K562 (cell line): ENCODE measurements at regions not wholly inside any gene's neighbourhood (a gene's known extent, or its start where the extent isn't known, plus 50 kb on each side); places are given as distances from the start of the nearest gene placed in this dataset.

Source experiments
- ATF3 ChIP-seq, 2 experiments: fragments of 450-650 bp in 1 of 2; sonication (generic) in 1 of 2; formaldehyde crosslinking in 1 of 2; IDR thresholded peaks in 1 of 2; conservative IDR thresholded peaks in 1 of 2; 2 replicates each; pipeline versions ENCODE4 v1.6.1 to v1.8.1; 2016 to 2023; ENCODE audit warnings: mild to moderate bottlenecking in 2 of 2, moderate library complexity in 2 of 2, inconsistent platforms in 1 of 2, missing genetic modification reagents in 1 of 2
- BHLHE40 ChIP-seq: IDR thresholded peaks from 2 replicates; pipeline ENCODE4 v1.6.1; 2011; ENCODE audit warnings: low read length, improper control_type of control experiment
- BRD4 ChIP-seq: fragments of 200-600 bp; sonication (generic); IDR thresholded peaks from 2 replicates; pipeline ENCODE4 v1.6.1; 2017; ENCODE audit warnings: inconsistent platforms
- ERF ChIP-seq: fragments of 450-650 bp; formaldehyde crosslinking; IDR thresholded peaks from 2 replicates; pipeline ENCODE4 v1.4.0; 2020; ENCODE audit warnings: mild to moderate bottlenecking, mixed read lengths
- FOXM1 ChIP-seq, 2 experiments: fragments of 450-650 bp in 1 of 2; sonication (generic) in 1 of 2; formaldehyde crosslinking in 1 of 2; IDR thresholded peaks; 2 replicates each; pipeline versions ENCODE4 v1.6.1 to v1.9.0; 2017 to 2022; ENCODE audit warnings: low read depth in 2 of 2, mild to moderate bottlenecking in 2 of 2, missing genetic modification reagents in 1 of 2, moderate library complexity in 1 of 2
- HLTF ChIP-seq: fragments of 450-650 bp; IDR thresholded peaks from 2 replicates; pipeline ENCODE4 v1.6.1; 2016
- HMG20A ChIP-seq: fragments of 450-650 bp; formaldehyde crosslinking; conservative IDR thresholded peaks from 2 replicates; pipeline ENCODE4 v1.4.0; 2020; ENCODE audit warnings: mild to moderate bottlenecking, mixed read lengths
- IRF1 ChIP-seq: sonication (generic); formaldehyde crosslinking; IDR thresholded peaks from 2 replicates; pipeline ENCODE4 v1.8.0; 2022; ENCODE audit warnings: missing genetic modification reagents, mild to moderate bottlenecking, borderline replicate concordance
- IRF2 ChIP-seq: sonication (generic); formaldehyde crosslinking; IDR thresholded peaks from 2 replicates; pipeline ENCODE4 v1.8.1; 2022; ENCODE audit warnings: mild to moderate bottlenecking, missing genetic modification reagents
- L3MBTL2 ChIP-seq: fragments of 450-650 bp; IDR thresholded peaks from 2 replicates; pipeline ENCODE4 v1.6.1; 2016; ENCODE audit warnings: mild to moderate bottlenecking, moderate library complexity
- MNT ChIP-seq, 2 experiments: fragments of 450-650 bp; conservative IDR thresholded peaks; 2 replicates each; pipeline ENCODE4 v1.6.1; 2017; ENCODE audit warnings: mild to moderate bottlenecking in 2 of 2, moderate library complexity in 2 of 2
- NR4A1 ChIP-seq, 2 experiments: fragments of 250-450 bp in 1 of 2; fragments of 450-650 bp in 1 of 2; sonication (Bioruptor Pico) in 1 of 2; IDR thresholded peaks; 2 replicates each; pipeline versions ENCODE4 v1.4.0 to v1.6.1; 2016 to 2020; ENCODE audit warnings: mild to moderate bottlenecking in 2 of 2, missing compliant biosample characterization in 1 of 2, missing genetic modification characterization in 1 of 2, moderate library complexity in 1 of 2
- POLR2G ChIP-seq: fragments of 200-400 bp; formaldehyde crosslinking; IDR thresholded peaks from 2 replicates; pipeline ENCODE4 v1.6.1; 2017; ENCODE audit warnings: low read depth, mild to moderate bottlenecking, antibody characterized with exemption, low read length, moderate library complexity
- PTBP1 ChIP-seq: fragments of 200-400 bp; formaldehyde crosslinking; IDR thresholded peaks from 2 replicates; pipeline ENCODE4 v1.6.1; 2017; ENCODE audit warnings: low read depth, low read length
- RNF219 ChIP-seq: fragments of 250-450 bp; sonication (Bioruptor Pico); IDR thresholded peaks from 2 replicates; pipeline ENCODE4 v1.5.0; 2022; ENCODE audit warnings: mild to moderate bottlenecking
- SIX5 ChIP-seq, 2 experiments: IDR thresholded peaks; 2 replicates each; pipeline ENCODE4 v1.6.1; 2011; ENCODE audit warnings: low read length in 2 of 2, borderline replicate concordance in 1 of 2, low read depth in 1 of 2, mild to moderate bottlenecking in 1 of 2, moderate library complexity in 1 of 2; ENCODE audit not compliant: insufficient read depth in 1 of 2
- TCF7L2 ChIP-seq: fragments of 150-350 bp; IDR thresholded peaks from 2 replicates; pipeline ENCODE4 v1.6.1; 2016; ENCODE audit warnings: low read depth, mild to moderate bottlenecking, low read length, moderate library complexity
- ZFP36 ChIP-seq: fragments of 150-350 bp; IDR thresholded peaks from 2 replicates; pipeline ENCODE4 v1.6.1; 2018; ENCODE audit warnings: low read length, low read depth; ENCODE audit not compliant: partially characterized antibody
- ZNF12 ChIP-seq: sonication (generic); formaldehyde crosslinking; IDR thresholded peaks from 2 replicates; pipeline ENCODE4 v1.4.0; 2020; ENCODE audit warnings: mild to moderate bottlenecking, missing genetic modification reagents
- ZNF239 ChIP-seq: fragments of 250-450 bp; sonication (Bioruptor Pico); IDR thresholded peaks from 2 replicates; pipeline ENCODE4 v1.4.0; 2020; ENCODE audit warnings: mild to moderate bottlenecking
- ZNF507 ChIP-seq: conservative IDR thresholded peaks from 2 replicates; pipeline ENCODE4 v1.6.1; 2017; ENCODE audit warnings: missing genetic modification characterization, missing compliant biosample characterization
- ZNF76 ChIP-seq: fragments of 250-450 bp; sonication (Bioruptor Pico); IDR thresholded peaks from 2 replicates; pipeline ENCODE4 v1.4.0; 2020; ENCODE audit warnings: mild to moderate bottlenecking, moderate library complexity, borderline replicate concordance
- ZNF79 ChIP-seq: fragments of 250-450 bp; sonication (Bioruptor Pico); IDR thresholded peaks from 2 replicates; pipeline ENCODE4 v1.4.0; 2020; ENCODE audit warnings: low read depth, mild to moderate bottlenecking, moderate library complexity

- TF ChIP-seq RNF219 (CRISPR knock-in tag) (no peak), TCF7L2 (no peak), ERF (CRISPR knock-in tag) (no peak), FOXM1 (IDR thresholded peaks at IDR 0.05; ENCODE audit: low read depth) (no peak), FOXM1 (CRISPR knock-in tag; IDR thresholded peaks at IDR 0.05; ENCODE audit: low read depth) (no peak), ZNF79 (no peak), SIX5 (IDR thresholded peaks at IDR 0.05; ENCODE audit: borderline replicate concordance in 1 of 2, insufficient read depth in 1 of 2, low read depth in 1 of 2, low read length in 2 of 2) (no peak), ATF3 (IDR thresholded peaks at IDR 0.05) (peak; percentile 37; the same call in 1 of the 2 replicates), ATF3 (CRISPR knock-in tag; conservative IDR thresholded peaks at IDR 0.05) (no peak), IRF2 (no peak), IRF1 (CRISPR knock-in tag) (no peak), BRD4 (no peak), NR4A1 (CRISPR knock-in tag; IDR thresholded peaks at IDR 0.05) (no peak), NR4A1 (tag; IDR thresholded peaks at IDR 0.05) (no peak), ZNF12 (CRISPR knock-in tag) (no peak), MNT (conservative IDR thresholded peaks at IDR 0.05) (no peak), POLR2G (no peak), ZNF239 (CRISPR knock-in tag) (no peak), L3MBTL2 (no peak), PTBP1 (no peak), BHLHE40 (peak; percentile 55; the same call in 1 of the 2 replicates), HLTF (no peak), ZNF76 (no peak), HMG20A (CRISPR knock-in tag) (no peak), ZNF507 (no peak), ZFP36 (no peak)
Measured at GRCh38 chr7:135803143-135803542, 54.5 kb upstream of the FAM180A start (continued).
